K562 (cell line): ENCODE measurements at regions not wholly inside any gene's neighbourhood (a gene's known extent, or its start where the extent isn't known, plus 50 kb on each side); places are given as distances from the start of the nearest gene placed in this dataset.

Source experiments
- DNMT1 ChIP-seq: fragments of 450-650 bp; IDR thresholded peaks from 2 replicates; pipeline ENCODE4 v1.6.1; 2016; ENCODE audit warnings: antibody characterized with exemption, mild to moderate bottlenecking
- HNRNPUL1 ChIP-seq: fragments of 200-400 bp; formaldehyde crosslinking; IDR thresholded peaks from 2 replicates; pipeline ENCODE4 v1.6.1; 2017; ENCODE audit warnings: low read length
- KAT7 ChIP-seq: sonication (generic); formaldehyde crosslinking; IDR thresholded peaks from 2 replicates; pipeline ENCODE4 v1.8.0; 2022; ENCODE audit warnings: missing genetic modification reagents, mild to moderate bottlenecking, borderline replicate concordance
- KDM1A ChIP-seq, 2 experiments: fragments of 450-650 bp; IDR thresholded peaks; 2 replicates each; pipeline ENCODE4 v1.6.1; 2016; ENCODE audit warnings: mild to moderate bottlenecking in 2 of 2
- POLR2AphosphoS5 ChIP-seq: IDR thresholded peaks from 2 replicates; pipeline ENCODE4 v1.6.1; 2011; ENCODE audit warnings: mild to moderate bottlenecking, low read depth, low read length, moderate library complexity; ENCODE audit not compliant: control insufficient read depth, insufficient read depth
- PRPF4 ChIP-seq: fragments of 200-400 bp; formaldehyde crosslinking; IDR thresholded peaks from one replicate; pipeline ENCODE4 v1.6.1; 2017; ENCODE audit warnings: low read length, low read depth, mild to moderate bottlenecking; ENCODE audit not compliant: insufficient read depth, poor library complexity, severe bottlenecking
- RBM14 ChIP-seq: fragments of 200-400 bp; formaldehyde crosslinking; IDR thresholded peaks from 2 replicates; pipeline ENCODE4 v1.6.1; 2018; ENCODE audit warnings: low read depth, mild to moderate bottlenecking, low read length, moderate library complexity, borderline replicate concordance; ENCODE audit not compliant: insufficient read depth
- RCOR1 ChIP-seq, 2 experiments: IDR thresholded peaks; 2 replicates each; pipeline ENCODE4 v1.6.1; 2012; ENCODE audit warnings: low read depth in 2 of 2, low read length in 2 of 2, borderline replicate concordance in 1 of 2, improper control_type of control experiment in 1 of 2
- STAT5A ChIP-seq: IDR thresholded peaks from 2 replicates; pipeline ENCODE4 v1.6.1; 2012; ENCODE audit warnings: low read length, inconsistent platforms, borderline replicate concordance
- ZNF3 ChIP-seq: fragments of 250-450 bp; sonication (Bioruptor Pico); IDR thresholded peaks from 2 replicates; pipeline ENCODE4 v1.5.0; 2021; ENCODE audit warnings: mild to moderate bottlenecking, moderate library complexity
- ZNF444 ChIP-seq: fragments of 250-450 bp; sonication (Bioruptor Pico); IDR thresholded peaks from 2 replicates; pipeline ENCODE4 v1.4.0; 2020; ENCODE audit warnings: mild to moderate bottlenecking, moderate library complexity
- ZNF551 ChIP-seq: fragments of 250-450 bp; sonication (Bioruptor Pico); IDR thresholded peaks from 2 replicates; pipeline ENCODE4 v1.5.0; 2021; ENCODE audit warnings: mild to moderate bottlenecking, moderate library complexity
- TF ChIP-seq, protein P1 (sequence below): sonication (generic); formaldehyde crosslinking; IDR thresholded peaks from 2 replicates; pipeline ENCODE4 v1.4.0; 2020; ENCODE audit warnings: mild to moderate bottlenecking, missing genetic modification reagents
- TF ChIP-seq, protein P2 (sequence below): sonication (generic); formaldehyde crosslinking; IDR thresholded peaks from 2 replicates; pipeline ENCODE4 v1.8.0; 2022; ENCODE audit warnings: missing genetic modification reagents, mild to moderate bottlenecking, borderline replicate concordance
- TF ChIP-seq, protein P3 (sequence below), 3 experiments: fragments of 200-800 bp in 1 of 3; sonication (Bioruptor generic) in 1 of 3; sonication (generic) in 1 of 3; formaldehyde crosslinking in 1 of 3; IDR thresholded peaks; 2 replicates each; pipeline versions ENCODE4 v1.6.1 to v1.8.0; 2016 to 2022; ENCODE audit warnings: mild to moderate bottlenecking in 2 of 3, missing compliant biosample characterization in 2 of 3, missing genetic modification characterization in 2 of 3, missing genetic modification reagents in 1 of 3

DNA sequence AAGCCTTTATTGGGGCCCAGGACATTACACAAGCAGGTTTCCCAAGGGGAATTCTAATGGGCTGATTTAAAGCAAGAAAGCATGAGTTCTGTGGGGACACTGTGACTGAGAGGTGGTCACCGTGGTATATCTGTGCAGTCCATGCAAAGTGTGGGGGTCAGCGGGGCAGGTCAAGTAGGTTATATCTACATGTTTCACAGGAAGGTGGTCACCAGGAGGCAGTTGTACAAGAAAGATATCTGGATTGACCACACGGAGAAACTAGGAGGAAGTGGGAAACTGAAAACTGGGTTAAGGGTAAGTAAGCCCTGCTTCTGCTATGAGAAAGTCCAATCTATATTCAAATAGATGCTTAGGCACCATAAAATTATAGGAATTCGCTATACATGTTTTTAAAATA lies 77.8 kb upstream of the CNOT2 start (continued):
- TF ChIP-seq ZNF444 (CRISPR knock-in tag) (no peak), RBM14 (no peak), ZNF3 (CRISPR knock-in tag) (no peak), RCOR1 (IDR thresholded peaks at IDR 0.05; ENCODE audit: borderline replicate concordance in 1 of 2, low read depth in 2 of 2, low read length in 2 of 2) (peak in 1 of 2 experiments; percentile 45; a peak in 1 of 4 replicates), KDM1A (IDR thresholded peaks at IDR 0.05) (peak in 1 of 2 experiments; percentile 53; a peak in 2 of 4 replicates), ZNF551 (CRISPR knock-in tag) (no peak), POLR2AphosphoS5 (peak; percentile 37; the same call in 1 of the 2 replicates), KAT7 (CRISPR knock-in tag) (no peak), STAT5A (peak; percentile 51; the same call in 1 of the 2 replicates), HNRNPUL1 (no peak), PRPF4 (no peak), DNMT1 (no peak)
- TF ChIP-seq, protein P1, sequence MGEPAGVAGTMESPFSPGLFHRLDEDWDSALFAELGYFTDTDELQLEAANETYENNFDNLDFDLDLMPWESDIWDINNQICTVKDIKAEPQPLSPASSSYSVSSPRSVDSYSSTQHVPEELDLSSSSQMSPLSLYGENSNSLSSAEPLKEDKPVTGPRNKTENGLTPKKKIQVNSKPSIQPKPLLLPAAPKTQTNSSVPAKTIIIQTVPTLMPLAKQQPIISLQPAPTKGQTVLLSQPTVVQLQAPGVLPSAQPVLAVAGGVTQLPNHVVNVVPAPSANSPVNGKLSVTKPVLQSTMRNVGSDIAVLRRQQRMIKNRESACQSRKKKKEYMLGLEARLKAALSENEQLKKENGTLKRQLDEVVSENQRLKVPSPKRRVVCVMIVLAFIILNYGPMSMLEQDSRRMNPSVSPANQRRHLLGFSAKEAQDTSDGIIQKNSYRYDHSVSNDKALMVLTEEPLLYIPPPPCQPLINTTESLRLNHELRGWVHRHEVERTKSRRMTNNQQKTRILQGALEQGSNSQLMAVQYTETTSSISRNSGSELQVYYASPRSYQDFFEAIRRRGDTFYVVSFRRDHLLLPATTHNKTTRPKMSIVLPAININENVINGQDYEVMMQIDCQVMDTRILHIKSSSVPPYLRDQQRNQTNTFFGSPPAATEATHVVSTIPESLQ: no peak
- TF ChIP-seq, protein P2, sequence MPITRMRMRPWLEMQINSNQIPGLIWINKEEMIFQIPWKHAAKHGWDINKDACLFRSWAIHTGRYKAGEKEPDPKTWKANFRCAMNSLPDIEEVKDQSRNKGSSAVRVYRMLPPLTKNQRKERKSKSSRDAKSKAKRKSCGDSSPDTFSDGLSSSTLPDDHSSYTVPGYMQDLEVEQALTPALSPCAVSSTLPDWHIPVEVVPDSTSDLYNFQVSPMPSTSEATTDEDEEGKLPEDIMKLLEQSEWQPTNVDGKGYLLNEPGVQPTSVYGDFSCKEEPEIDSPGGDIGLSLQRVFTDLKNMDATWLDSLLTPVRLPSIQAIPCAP (CRISPR knock-in tag): no peak
- TF ChIP-seq, protein P3, sequence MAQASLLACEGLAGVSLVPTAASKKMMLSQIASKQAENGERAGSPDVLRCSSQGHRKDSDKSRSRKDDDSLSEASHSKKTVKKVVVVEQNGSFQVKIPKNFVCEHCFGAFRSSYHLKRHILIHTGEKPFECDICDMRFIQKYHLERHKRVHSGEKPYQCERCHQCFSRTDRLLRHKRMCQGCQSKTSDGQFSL (CRISPR knock-in tag; IDR thresholded peaks at IDR 0.05): no peak
- TF ChIP-seq, protein P3 (tag; IDR thresholded peaks at IDR 0.05): no peak
